ENCODE measurements at regions not wholly inside any gene's neighbourhood (a gene's known extent, or its start where the extent isn't known, plus 50 kb on each side); places are given as distances from the start of the nearest gene placed in this dataset.

DNA sequence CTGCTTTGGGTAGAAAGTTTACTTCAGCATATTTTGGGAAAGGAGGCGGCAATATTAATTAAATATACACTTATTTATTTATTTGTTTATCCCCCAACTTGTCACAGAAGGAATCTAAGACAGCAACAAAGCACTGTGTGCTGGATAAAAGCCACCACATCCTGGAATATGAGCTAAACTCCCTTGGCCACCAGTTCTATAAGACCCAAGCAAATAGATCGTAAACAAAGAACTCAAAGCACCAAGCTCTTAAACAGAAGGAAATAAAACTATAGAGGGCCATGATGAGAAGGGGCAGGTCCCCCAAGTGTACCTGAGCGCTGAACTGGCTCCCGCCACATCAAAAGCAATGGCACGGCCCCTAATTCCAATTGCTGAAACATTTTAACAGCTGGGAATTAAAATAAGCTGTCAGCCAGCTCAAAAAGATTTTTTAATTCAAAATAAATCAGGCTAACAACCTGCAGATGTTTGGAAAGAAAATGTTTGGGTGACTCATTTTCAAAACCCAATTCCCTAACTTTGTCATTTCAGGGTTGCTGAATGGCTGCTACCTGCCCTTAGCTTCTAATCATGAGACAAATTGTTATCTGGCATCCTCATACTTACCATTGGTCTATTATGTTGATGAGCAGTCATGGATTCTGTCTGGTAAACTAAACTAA lies 127.1 kb downstream of the SLC30A10 start:
- no peak for DNase-seq (ENCODE audit: low read depth)

DNA sequence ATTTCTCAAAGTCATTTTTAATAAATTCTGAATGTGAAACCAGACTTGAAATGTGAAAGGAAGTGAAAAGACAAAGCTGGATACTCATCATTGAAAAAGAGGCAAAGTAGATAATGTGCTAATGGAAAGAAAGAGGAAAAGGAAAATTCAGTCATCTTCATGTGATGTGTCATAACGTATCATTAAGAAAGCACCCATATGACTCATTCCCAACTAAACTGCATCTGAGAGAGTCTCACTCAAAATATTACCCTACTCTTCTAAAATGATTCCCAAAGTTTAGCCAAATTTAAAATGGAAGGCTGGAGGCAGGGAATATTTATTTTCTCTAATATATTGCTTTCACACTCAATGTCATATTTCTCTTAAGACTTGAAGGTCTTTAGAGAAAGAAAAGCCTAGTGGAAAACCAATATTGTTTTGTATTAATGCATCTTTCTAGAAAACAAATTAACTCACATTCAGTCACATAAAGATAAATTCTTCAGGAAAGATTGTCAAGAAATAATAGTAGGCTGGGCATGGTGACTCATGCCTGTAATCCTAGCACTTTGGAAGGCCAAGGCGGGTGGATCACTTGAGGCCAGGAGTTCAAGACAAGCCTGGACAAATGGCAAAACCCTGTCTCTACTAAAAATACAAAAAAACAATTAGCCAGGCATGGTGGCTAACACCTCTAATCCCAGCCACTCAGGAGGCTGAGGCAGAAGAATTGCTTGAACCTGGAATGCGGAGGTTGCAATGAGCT lies 129.9 kb downstream of the SLC30A10 start:
- peak; percentile 17 for DNase-seq (ENCODE audit: low read depth)

DNA sequence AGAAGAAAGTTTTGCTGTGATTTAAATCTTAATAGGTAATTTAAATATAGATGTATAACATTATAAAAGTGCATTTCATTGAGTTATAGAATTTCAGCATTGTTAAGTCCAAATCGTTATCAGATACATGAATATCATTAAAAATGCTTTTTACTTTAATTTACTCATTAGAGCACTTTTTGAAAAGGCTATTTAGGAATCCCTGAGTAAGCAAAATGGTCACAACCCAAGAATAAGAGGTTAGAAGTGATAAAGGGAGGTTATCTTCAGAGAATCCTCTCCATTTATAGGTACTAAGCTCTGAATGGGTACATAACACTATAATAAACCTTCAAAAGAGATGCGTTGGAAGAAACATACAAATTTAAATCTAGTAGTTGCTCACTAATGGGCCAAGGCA lies 130.7 kb downstream of the SLC30A10 start:
- DNase-seq (ENCODE audit: low read depth) = no peak

DNA sequence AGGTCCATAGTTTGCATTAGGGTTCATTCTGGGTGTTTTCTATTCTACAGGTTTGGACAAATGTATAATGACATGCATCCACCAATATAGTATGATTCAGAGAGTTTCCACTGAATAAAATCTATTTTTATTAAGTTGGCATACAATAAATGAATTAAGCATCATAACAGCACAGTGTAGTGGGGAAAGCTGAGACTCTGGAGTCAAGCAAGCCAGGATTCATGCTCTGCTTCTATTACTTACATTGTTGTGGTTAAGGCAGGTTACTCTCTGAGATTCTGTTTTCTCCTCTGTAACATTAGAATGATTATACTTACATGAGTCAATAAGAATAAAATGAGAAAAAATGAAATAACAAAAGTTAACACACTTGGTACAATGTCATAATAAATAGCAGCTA lies 131.3 kb downstream of the SLC30A10 start:
- DNase-seq (ENCODE audit: low read depth) = no peak

DNA sequence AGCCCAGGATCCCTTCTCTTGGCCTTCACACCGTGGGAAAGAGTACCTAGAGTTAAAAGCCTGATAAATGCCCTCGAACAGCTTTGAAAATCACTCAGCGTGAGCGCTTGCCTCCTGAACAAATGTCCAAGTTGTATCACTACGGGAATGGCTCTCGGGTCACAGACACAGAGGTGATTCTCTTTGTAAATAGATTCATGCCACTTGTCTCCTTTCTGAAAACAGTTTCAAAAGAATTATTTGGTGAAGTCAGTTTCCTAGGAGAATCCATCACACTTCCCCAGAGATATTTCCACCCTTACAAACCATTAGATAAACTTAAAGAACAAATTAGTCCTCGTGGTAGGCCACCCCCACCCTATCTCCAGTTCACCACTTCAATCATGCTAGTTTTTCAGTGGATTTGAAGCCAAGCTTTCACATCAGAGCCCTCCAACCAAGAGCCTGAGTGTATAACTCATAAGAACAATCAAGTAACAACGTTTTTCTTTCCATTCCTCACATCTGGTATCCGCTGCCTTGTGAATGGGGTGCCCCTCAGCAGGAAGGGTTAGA lies 132.9 kb downstream of the SLC30A10 start:
- DNase-seq (ENCODE audit: low read depth) = no peak

DNA sequence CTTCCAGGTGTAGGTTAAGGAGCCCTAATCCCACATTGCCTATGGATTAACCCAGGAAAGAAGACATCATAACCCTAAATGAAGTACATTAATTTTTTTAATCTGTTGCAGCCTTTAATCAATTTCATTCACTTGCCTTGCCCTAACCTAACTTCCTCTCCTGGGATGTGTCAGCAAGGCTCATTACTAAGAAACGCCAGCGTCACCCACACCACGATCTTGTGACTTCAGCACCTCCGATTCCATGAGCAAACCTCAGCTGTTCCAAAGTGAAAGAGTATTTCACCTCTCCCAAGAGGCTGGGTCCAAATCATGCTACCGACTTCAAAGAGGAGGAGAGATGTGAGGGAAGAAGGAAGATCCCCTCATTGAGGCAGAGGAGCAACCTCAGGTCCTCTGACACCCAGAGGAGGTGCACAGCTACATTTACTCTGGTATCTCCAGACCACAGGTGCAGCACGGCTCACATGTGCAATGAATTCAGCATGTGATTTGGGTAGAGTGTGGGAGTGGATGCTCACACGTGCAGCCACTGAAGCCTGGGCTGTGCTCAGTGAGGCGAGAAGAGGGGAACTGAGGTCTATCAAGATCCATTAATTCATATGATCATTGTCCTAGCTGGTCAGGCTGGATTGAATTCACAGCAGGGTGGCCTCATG lies 134.1 kb downstream of the SLC30A10 start:
- no peak for DNase-seq (ENCODE audit: low read depth)

DNA sequence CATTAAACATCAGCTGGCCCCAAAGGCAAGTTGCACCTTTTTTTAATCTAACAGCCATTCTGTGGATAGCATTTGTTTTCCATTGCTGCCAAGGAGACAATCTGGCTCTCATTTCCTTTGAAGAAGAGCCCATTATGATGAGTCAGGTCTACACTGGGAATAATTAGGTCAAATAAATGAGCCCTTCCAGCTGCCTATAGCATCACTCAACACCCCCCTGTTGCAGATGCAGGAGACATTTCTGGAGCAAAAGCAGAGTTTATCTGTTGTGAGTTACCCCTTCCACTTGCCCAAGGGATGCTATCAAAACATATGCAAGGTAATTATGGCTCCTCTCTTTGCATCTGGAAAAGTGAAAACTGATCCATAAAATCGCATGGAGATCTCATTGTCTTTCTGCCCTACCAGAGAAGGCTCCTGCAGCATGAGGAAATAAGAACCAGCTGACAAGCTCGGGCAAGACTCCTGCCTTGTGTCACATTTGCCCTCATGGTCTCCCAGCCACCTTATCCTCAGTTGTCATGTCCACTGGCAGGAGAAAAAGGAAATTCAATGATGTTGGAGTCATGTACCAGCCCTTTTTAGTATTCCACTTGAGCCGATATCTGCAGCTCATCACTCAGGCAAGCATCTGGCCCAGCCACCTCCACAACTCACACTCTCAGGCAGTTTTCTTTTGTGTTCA lies 135.9 kb downstream of the SLC30A10 start:
- DNase-seq (ENCODE audit: low read depth) = peak; percentile 88

DNA sequence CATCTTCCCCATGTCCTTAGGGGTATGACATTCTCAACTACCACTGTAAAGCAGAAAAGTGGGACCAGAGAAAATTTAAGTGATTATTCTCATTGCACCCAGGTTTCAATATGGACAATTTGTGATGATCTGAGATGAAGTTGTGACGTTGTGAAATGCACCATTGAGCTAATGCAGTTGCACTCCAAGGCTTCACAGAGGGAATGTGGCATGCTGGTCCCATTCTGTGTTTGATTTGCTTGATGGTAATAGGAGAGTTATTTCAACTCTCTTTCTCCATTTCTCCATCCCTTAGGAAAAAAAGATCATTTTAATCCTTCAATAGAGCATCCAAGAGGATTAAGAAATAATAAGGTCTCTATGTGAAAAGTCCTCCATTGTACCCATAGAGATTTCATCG lies 136.6 kb downstream of the SLC30A10 start:
- no peak for DNase-seq (ENCODE audit: low read depth)

DNA sequence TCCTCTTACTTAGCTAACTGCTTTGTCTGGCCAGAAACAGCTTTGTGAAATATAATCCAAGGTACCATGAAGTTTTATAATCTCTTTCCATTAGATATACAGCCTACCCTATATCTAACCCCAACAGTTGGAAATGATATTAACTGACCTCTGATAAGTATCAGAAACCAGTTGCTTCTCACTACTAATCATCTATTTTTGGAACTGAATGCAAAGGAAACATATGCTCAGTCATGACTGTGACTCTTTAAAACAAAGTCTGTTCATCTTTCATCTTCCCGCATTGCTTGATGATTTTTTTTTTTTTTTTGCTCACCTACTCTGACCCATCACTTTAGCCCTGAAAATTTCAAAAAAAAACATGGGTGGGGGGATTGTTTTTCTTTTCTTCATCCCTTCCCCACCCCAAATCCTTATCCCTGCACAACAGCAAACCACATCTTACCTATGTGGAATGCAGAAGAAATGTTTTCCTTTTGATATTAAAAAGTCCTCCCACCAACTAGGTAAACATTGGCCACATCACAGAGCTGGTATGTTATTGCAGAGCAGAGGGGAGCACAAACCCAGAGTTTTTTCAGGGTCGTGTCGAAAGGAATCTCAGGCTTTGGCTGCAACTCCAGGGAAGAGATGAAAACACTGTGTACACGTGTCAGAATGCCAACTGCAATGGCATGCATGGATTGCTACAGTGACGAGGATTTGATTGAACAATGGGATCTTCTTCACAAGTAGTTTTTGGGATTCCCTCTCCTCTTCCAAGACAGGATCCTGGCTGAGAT lies 137.3 kb downstream of the SLC30A10 start:
- no peak for DNase-seq (ENCODE audit: low read depth)

DNA sequence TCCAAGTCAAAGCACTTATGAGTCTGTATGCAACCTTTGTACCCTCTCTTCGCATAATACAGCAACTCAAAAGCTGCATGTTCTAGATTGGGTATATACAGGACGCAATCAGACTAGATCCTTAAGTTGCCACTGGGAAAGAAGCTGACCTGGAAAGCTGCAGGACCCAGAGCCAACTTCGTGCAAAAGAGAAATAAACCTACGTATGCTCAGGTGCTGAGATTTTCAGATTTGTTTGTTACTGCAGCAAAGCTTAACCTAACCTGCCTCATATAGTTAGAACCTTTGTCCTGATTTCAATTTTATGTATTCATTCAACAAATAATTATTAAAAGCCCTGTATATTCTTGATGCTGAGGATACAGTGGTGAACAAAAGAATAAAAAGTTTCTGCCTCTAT lies 139.7 kb downstream of the SLC30A10 start:
- DNase-seq (ENCODE audit: low read depth) = no peak

DNA sequence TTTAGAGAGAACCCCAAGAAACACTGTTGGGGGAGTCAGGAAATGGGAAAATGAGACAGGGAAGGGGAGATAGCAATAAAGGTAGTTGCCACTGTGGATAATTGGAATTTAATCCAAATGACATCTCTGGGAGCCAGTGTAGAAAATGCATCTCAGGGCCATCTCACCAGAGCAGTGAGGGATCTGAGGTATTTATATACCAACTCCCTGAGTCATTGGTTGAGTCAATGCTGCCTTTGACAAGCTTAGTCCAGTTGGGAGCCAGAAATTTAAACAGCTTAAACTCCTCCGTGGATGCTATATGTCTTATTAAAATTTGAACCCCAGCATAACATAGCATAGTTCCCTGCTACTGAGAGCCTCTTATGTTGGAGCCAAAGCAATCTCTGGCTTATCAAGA lies 140.3 kb downstream of the SLC30A10 start:
- DNase-seq (ENCODE audit: low read depth) = no peak

DNA sequence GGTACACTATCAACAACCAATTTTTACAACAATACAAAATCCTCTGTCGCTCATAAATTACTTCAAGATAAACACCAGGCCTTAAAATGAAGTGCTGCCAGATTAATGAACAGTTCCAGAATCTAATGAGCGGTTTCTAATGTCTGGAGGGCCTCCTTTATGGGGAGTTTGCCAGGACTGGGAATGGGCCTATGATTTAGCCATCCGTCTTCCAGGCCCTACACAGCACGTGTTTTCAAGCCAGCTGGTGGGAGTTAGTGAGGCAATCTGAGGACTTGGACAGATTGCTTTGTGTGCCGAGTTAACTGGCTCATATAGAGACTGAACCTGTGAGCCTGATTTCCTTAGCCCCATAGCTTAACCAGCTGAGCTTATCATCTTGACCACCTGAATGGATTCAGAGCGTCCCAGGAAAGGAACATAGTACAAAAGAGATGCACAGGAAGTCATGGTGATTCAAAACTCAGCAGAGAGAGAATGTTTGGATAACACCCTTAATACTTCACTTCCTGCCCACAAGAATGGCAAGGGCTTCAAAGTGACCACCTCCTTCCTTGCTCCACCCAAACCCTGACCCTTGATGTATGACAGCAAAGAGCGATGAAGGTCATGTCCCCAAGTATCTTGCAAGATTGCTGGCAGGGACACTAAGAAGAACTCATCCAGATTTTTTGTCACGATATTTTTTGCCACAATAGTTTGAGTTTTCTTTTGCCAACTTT lies 143.5 kb downstream of the SLC30A10 start:
- DNase-seq (ENCODE audit: low read depth) = no peak

DNA sequence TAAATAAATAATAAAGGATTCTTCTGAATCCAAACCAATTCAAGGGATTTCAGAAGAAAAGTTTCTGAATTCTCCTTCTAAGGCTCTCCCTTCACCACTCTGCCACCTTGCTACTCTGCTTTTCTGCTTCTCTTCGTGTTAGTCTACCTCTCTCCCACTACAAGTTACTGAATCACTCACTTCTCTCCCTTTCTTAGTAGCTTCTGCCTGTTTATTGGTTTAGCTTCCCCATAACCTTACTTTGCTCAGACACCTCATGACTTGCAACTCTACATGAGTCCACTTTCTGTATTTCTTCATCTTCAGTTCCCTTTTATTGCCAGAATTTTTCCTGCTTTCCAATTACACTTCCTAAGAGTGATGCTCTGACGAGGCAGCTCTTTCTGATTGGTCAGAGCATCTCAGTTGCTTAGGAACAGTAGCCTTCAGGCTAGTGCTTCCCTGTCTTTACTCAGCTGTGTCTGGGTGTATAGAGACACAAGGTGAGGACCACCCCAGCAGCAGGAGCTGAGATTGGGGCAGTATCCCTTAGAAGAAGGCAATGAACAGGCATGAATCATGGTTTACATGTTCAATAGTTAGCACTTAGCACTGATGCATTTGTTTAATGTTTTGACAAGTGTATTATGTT lies 144.6 kb downstream of the SLC30A10 start:
- no peak for DNase-seq (ENCODE audit: low read depth)

DNA sequence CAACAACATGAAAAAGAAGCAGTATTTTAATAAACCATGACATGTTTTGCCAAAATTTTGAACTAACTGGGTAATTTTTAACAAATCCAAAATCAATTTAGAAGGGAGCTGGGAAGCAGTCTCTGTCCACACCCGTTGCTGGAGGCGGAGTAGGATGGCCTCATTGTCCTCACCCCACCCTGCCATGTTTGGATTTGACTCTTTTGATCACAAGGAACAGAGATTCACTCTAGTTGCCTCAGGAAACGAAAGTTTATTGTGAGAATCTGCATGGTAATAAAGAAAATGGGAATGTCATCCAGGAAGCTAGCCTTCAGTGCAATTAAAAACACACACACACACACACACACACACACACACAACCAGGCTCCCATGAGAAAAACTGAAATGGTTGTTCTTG lies 145.4 kb downstream of the SLC30A10 start:
- no peak for DNase-seq (ENCODE audit: low read depth)

DNA sequence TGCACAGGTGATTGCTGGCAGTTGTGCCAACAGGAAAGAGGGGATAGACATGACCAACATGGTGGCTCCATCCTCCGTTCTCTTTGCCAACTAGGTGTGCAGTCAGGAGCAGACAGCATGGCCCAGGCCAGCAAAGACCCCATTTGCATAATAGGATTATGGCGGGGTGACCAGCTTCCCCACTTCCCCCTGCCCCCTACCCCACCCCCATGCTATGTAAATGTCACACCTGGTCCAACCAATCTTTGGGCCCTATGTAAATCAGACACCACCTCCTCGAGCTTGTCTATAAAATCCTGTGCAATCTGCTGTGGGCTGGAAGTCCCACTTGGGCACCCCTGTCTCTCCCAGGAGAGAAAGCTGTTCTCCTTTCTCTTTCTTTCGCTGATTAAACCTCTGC lies 146.0 kb downstream of the SLC30A10 start:
- no peak for DNase-seq (ENCODE audit: low read depth)

DNA sequence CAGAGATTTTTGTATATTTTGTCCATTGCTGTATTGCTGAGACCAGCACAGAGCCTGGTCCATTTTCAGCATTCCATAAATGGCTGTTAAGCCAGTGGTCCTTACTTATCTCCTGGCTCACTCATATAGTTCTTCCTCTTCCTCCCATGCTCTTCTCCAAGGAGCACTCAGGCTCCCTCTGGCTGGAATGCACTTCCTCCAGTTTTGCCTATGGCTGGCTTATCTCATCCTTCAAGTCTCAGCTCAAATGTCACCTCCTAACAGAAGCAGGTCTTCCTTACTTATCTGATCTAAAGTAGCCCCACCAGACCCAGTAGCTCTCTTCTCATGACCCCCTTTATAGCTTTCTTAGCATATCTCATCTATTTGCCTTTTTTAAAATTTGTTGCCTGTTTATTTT lies 146.9 kb downstream of the SLC30A10 start:
- no peak for DNase-seq (ENCODE audit: low read depth)

DNA sequence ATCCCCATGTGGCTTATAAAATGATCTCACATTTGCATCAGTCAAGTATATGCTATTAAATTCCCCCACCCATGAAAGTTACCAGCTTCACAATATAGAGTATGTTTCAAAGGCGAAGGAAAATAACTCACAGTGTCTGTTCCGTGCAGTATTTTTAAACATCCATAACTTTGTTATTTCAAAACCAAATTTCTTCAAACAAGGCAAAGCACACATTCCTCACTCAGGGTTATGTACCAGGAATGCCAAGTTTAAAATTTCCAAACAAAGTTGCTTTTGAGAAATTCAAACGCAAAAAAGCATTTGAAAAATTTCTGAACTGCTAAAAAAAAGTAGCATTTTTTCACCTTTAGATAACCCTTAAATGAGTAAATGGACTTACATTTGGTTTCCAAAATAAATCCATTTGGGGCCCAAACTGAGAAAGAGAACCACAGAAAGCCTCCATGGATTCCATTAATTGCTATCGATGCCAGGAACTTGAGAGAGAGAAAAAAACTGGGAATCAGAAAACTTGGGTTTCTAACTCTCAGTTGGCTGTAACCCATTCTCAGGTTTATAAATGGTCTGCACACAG lies 149.5 kb downstream of the SLC30A10 start:
- DNase-seq (ENCODE audit: low read depth) = no peak

DNA sequence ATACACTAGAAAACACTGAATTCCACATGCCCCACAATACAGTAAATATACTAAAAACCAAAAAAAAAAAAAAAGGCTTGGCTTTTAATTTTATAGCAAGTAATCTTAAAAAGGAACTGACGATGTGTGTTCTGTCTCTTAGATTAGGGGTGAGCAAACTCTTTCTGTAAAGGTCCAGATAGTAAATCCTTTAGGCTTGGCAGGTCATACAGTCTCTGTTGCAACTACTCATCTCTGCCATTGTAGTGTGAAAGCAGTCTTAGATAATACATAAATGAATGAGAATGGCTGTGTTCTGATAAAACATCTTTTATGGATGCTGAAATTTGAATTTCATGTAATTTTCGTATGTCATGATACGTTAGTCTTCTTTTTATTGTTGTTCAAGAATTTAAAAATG lies 150.2 kb downstream of the SLC30A10 start:
- no peak for DNase-seq (ENCODE audit: low read depth)

DNA sequence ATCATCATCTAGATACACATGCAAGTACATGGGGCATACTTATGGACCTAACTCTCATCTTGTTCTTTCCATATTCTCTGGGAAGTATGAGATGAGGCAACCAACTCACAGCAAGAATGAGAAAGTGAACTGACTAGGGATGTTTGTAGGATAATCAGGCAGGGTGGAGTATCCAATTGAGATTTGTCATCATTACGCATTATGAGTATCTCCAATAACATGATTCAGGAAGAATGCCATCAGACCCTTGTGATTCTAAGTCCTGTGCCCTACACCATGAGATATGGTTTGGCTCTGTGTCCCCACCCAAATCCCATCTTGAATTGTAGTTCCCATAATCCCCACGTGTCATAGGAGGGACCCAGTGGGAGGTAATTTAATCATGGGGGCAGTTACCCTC lies 154.0 kb downstream of the SLC30A10 start:
- no peak for DNase-seq (ENCODE audit: low read depth)

DNA sequence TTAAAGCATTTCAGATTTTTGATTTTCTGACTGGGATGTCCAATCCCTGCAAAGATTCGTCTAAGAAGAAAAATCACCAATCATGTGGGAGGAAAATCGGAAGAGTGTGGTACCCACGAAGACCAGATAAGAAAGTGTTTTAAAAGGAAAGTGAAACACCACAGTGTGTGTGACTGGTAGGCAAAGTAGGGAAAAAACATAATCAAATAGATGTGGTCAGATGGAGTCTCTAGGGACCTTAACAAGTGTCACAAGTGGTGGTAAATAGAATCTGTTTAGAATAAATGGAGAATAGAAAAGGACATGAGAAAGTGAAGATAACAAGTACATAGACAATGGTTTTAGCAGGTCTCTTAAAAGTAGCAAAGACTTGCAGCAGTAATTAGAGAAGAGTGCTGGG lies 154.6 kb downstream of the SLC30A10 start:
- DNase-seq (ENCODE audit: low read depth) = no peak

All from GM04504 (cell line).